Endothelial cell of umbilical vein (primary cell): ENCODE measurements at regions not wholly inside any gene's neighbourhood (a gene's known extent, or its start where the extent isn't known, plus 50 kb on each side); places are given as distances from the start of the nearest gene placed in this dataset.

Source experiments
- BruUV-seq: library from RNA; stranded (reverse); fragments of 400-500 nt; replicated peaks from 2 replicates; lab custom pipeline; 2021; lab: Mats Ljungman, UMichigan
- CTCF ChIA-PET: fragments of 300-600, 350-600 bp; sonication (Branson Sonifier 250); formaldehyde crosslinking; loops from one replicate; lab custom pipeline; 2021; ENCODE audit warnings: antibody characterized with exemption, inconsistent platforms; lab: Charles Lee
- POLR2A ChIA-PET: fragments of 300-600, 350-600 bp; sonication (Branson Sonifier 250); formaldehyde crosslinking; loops from one replicate; lab custom pipeline; 2021; ENCODE audit warnings: antibody characterized with exemption, inconsistent platforms; lab: Charles Lee
- DNase-seq: peaks from one replicate; pipeline ENCODE4 v3.0.0-alpha.2; 2011; ENCODE audit warnings: low read depth, low spot score
- FAIRE-seq: peaks from 2 replicates; lab custom pipeline; 2011; peaks lifted over from hg19 to GRCh38; lab: Jason Lieb, UNC
- H2AFZ ChIP-seq: 2 replicates; pipeline ENCODE4 v1.6.0; 2012; ENCODE audit warnings: low read depth, low read length, control low read depth, inconsistent platforms
- H3K27ac ChIP-seq: 2 replicates; pipeline ENCODE4 v1.5.1; 2011; ENCODE audit warnings: low read depth, mild to moderate bottlenecking, control low read depth, low read length, moderate library complexity; ENCODE audit not compliant: insufficient read depth
- H3K27me3 ChIP-seq, 2 experiments: 2 replicates each; pipeline versions ENCODE4 v1.6.0 to v1.6.1; 2011; ENCODE audit warnings: low read length in 2 of 2, mixed read lengths in 1 of 2; ENCODE audit not compliant: control insufficient read depth in 2 of 2, insufficient read depth in 2 of 2
- H3K36me3 ChIP-seq, 2 experiments: 2 replicates in 1 of 2; 3 replicates in 1 of 2; pipeline ENCODE4 v1.5.1; 2011; ENCODE audit warnings: low read length in 2 of 2, mild to moderate bottlenecking in 1 of 2, moderate library complexity in 1 of 2; ENCODE audit not compliant: control insufficient read depth in 2 of 2, insufficient read depth in 2 of 2; ENCODE audit errors: extremely low read depth in 1 of 2
- H3K4me1 ChIP-seq: 3 replicates; pipeline ENCODE4 v1.5.1; 2011; ENCODE audit warnings: mild to moderate bottlenecking, low read length; ENCODE audit not compliant: control insufficient read depth, insufficient read depth; ENCODE audit errors: extremely low read depth
- H3K4me2 ChIP-seq: 2 replicates; pipeline ENCODE4 v1.6.1; 2011; ENCODE audit warnings: low read length, control low read depth, mixed read lengths; ENCODE audit not compliant: insufficient read depth
- H3K4me3 ChIP-seq, 3 experiments: fragments of 200-600 bp in 1 of 3; sonication (generic), shearing (Covaris generic) in 1 of 3; replicated peaks in 1 of 3; 2 replicates each; pipeline ENCODE4 v1.5.1; 2011 to 2016; ENCODE audit warnings: control low read depth in 3 of 3, low read length in 3 of 3, mild to moderate bottlenecking in 2 of 3, inconsistent platforms in 1 of 3, low read depth in 1 of 3, moderate library complexity in 1 of 3; ENCODE audit not compliant: insufficient read depth in 1 of 3
- H3K79me2 ChIP-seq: 2 replicates; pipeline ENCODE4 v1.6.0; 2012; ENCODE audit warnings: low read length, inconsistent platforms; ENCODE audit not compliant: control insufficient read depth, insufficient read depth
- H3K9ac ChIP-seq: replicated peaks from 2 replicates; pipeline ENCODE3; 2011; ENCODE audit warnings: low read length, control low read depth; ENCODE audit not compliant: insufficient read depth; ENCODE audit errors: extremely low read depth
- H3K9me1 ChIP-seq: replicated peaks from 3 replicates; pipeline ENCODE4 v1.6.0; 2011; ENCODE audit warnings: mild to moderate bottlenecking, low read length; ENCODE audit not compliant: control insufficient read depth, insufficient read depth; ENCODE audit errors: extremely low read depth
- H3K9me3 ChIP-seq: replicated peaks from 2 replicates; pipeline ENCODE4 v1.5.1; 2012; ENCODE audit warnings: low read length, inconsistent platforms; ENCODE audit not compliant: control insufficient read depth, insufficient read depth
- H4K20me1 ChIP-seq: replicated peaks from 2 replicates; pipeline ENCODE3; 2011; ENCODE audit warnings: mild to moderate bottlenecking, low read length; ENCODE audit not compliant: control insufficient read depth, insufficient read depth; ENCODE audit errors: extremely low read depth
- CTCF ChIP-seq, 2 donors: IDR thresholded peaks; 1 replicate in 1 of 2; 2 replicates in 1 of 2; pipeline ENCODE4 v1.5.1; 2011; ENCODE audit warnings: low read length in 2 of 2, mild to moderate bottlenecking in 2 of 2, moderate library complexity in 2 of 2, control low read depth in 1 of 2, inconsistent platforms in 1 of 2, low read depth in 1 of 2; ENCODE audit not compliant: insufficient read depth in 1 of 2; ENCODE audit errors: extremely low read depth in 1 of 2
- EZH2 ChIP-seq: IDR thresholded peaks from 2 replicates; pipeline ENCODE4 v1.6.1; 2012; ENCODE audit warnings: borderline replicate concordance, low read depth, mild to moderate bottlenecking, moderate library complexity, low read length, inconsistent platforms; ENCODE audit not compliant: severe bottlenecking
- FOS ChIP-seq: IDR thresholded peaks from 2 replicates; pipeline ENCODE4 v1.6.1; 2011; ENCODE audit warnings: mild to moderate bottlenecking, low read length, moderate library complexity, borderline replicate concordance; ENCODE audit not compliant: insufficient read depth
- GATA2 ChIP-seq: IDR thresholded peaks from 2 replicates; pipeline ENCODE4 v1.7.0; 2011; ENCODE audit warnings: low read depth, mild to moderate bottlenecking, moderate library complexity, mixed read lengths, low read length; ENCODE audit not compliant: insufficient read length, insufficient read depth
- JUN ChIP-seq: IDR thresholded peaks from 2 replicates; pipeline ENCODE4 v1.6.1; 2011; ENCODE audit warnings: borderline replicate concordance, low read depth; ENCODE audit not compliant: insufficient read length, insufficient read depth
- MAX ChIP-seq: IDR thresholded peaks from 2 replicates; pipeline ENCODE4 v1.6.1; 2011; ENCODE audit not compliant: insufficient read depth, insufficient read length
- MYC ChIP-seq: IDR thresholded peaks from one replicate; pipeline ENCODE4 v1.6.1; 2011; ENCODE audit warnings: mild to moderate bottlenecking, low read depth, low read length
- POLR2A ChIP-seq: IDR thresholded peaks from 2 replicates; pipeline ENCODE4 v1.6.1; 2012; ENCODE audit warnings: low read depth, mild to moderate bottlenecking, control low read depth, low read length
- POLR2AphosphoS5 ChIP-seq: IDR thresholded peaks from 2 replicates; pipeline ENCODE4 v1.6.1; 2012; ENCODE audit warnings: low read depth, mild to moderate bottlenecking, control low read depth, low read length, moderate library complexity; ENCODE audit not compliant: insufficient read depth
- dilution Hi-C: fragments of 300-500 bp; cut with MboI; formaldehyde crosslinking; loops from one replicate; pipeline ENCODE4 v1.15.0; 2019; ENCODE audit warnings: low sequenced_read_pairs; ENCODE audit not compliant: extremely low pct_ligation_motif_present
- intact Hi-C: fragments of 100-400 bp; cut with micrococcal nuclease; formaldehyde crosslinking; loops from one replicate; pipeline ENCODE4 v1.10.0; 2022

- H3K79me2 ChIP-seq = no peaks in the 10 kb centered on the region
- ChIA-PET POLR2A (no interaction called here), CTCF (interaction anchor here (0.9 kb wide), 1 partner anchor 10 kb away, joined by 3 read pairs; no protein-coding TSS in a partner anchor)
Measured at GRCh38 chr3:115552007-115552406, 71.3 kb upstream of the GAP43 start.

More at GRCh38 chr3:115552007-115552406, 71.3 kb upstream of the GAP43 start:
- intact Hi-C loops (loop anchor here (10.0 kb wide), 1 partner anchor 57 kb away; no protein-coding TSS in a partner anchor), dilution Hi-C loops (no loop called here)
- no peak overlapping the region for H3K4me3 ChIP-seq
- DNase-seq (no peak), FAIRE-seq (no peak)
- no peak overlapping the region for H3K27ac ChIP-seq
- H3K9me3 ChIP-seq = no peaks in the 10 kb centered on the region
- no peak overlapping the region for H3K9ac ChIP-seq
- no TSS peak for BruUV-seq
- no peaks in the 10 kb centered on the region for H3K36me3 ChIP-seq
- no peak overlapping the region for H2AFZ ChIP-seq
- H3K9me1 ChIP-seq = no peaks in the 10 kb centered on the region
- peaks cover 0 to 2% of the 10 kb centered on the region in 2 experiments for H3K27me3 ChIP-seq
- H3K4me1 ChIP-seq = no peaks in the 10 kb centered on the region
- TF ChIP-seq POLR2AphosphoS5 = no peak
- no peak for TF ChIP-seq MAX
- TF ChIP-seq MYC = no peak
- TF ChIP-seq POLR2A = no peak
- TF ChIP-seq JUN = no peak
- TF ChIP-seq GATA2 = no peak
- TF ChIP-seq FOS = no peak
- no peak for TF ChIP-seq CTCF (IDR thresholded peaks at IDR 0.05; ENCODE audit: extremely low read depth in 1 of 2, insufficient read depth in 1 of 2, low read depth in 1 of 2, low read length in 2 of 2)
- no peak for TF ChIP-seq EZH2
- no peak overlapping the region for H3K4me2 ChIP-seq
- no peaks in the 10 kb centered on the region for H4K20me1 ChIP-seq
